ENCODE measurements at regions not wholly inside any gene's neighbourhood (a gene's known extent, or its start where the extent isn't known, plus 50 kb on each side); places are given as distances from the start of the nearest gene placed in this dataset.

- no peak for TF ChIP-seq PATZ1 (CRISPR knock-in tag; IDR thresholded peaks at IDR 0.05)
- TF ChIP-seq HOXD1 (CRISPR knock-in tag; IDR thresholded peaks at IDR 0.05), result no peak
These were observed 79.6 kb upstream of the MAST4 start (continued) for GRCh38 chr5:66516550-66516949.

- ChIA-PET POLR2A (no interaction called here), CTCF (ENCODE audit: low intra/inter-chr PET ratio, low total read pairs) (no interaction called here)
- no peak overlapping the region for H2AFZ ChIP-seq (ENCODE audit: low read length)
- H3K27ac ChIP-seq (ENCODE audit: extremely low read length, insufficient read depth, low read length), result no peak overlapping the region
- ATAC-seq, result no peak
- 3% methylated on average over 2 of the region's 2 CpGs for WGBS (ENCODE audit: low lambda C conversion rate)
- no peaks in the 10 kb centered on the region for H4K20me1 ChIP-seq (ENCODE audit: insufficient read depth, low read length)
- no peak for DNase-seq (ENCODE audit: low spot score)
- H3K4me3 ChIP-seq (replicated peaks in 1 of 3; ENCODE audit: insufficient read depth in 1 of 3, low read depth in 2 of 3, low read length in 3 of 3), result no peak overlapping the region
- H3K9me3 ChIP-seq (ENCODE audit: low read length), result peaks cover 5% of the 10 kb centered on the region; the same call in 1 of the 2 replicates
- no peaks in the 10 kb centered on the region for H3K4me1 ChIP-seq (ENCODE audit: insufficient read depth, low read length)
- no peaks in the 10 kb centered on the region for H3K36me3 ChIP-seq (replicated peaks in 1 of 2; ENCODE audit: control insufficient read depth in 1 of 2, insufficient read depth in 2 of 2, low read length in 2 of 2)
- H3K9ac ChIP-seq (ENCODE audit: insufficient read depth, low read depth, low read length), result no peak overlapping the region
- FAIRE-seq, result no peak
- no peak overlapping the region for H3K4me2 ChIP-seq (ENCODE audit: low read depth, low read length)
- in situ Hi-C loops (cut with HindIII; ENCODE audit: extremely low pct_ligation_motif_present, low pct_unique_long_range_greater_than_20kb), result no loop called here
- intact Hi-C loops (cut with micrococcal nuclease; ENCODE audit: unreplicated experiment), result no loop called here
- no TSS peak for BruUV-seq (replicated peaks)
- H3K27me3 ChIP-seq (ENCODE audit: control insufficient read depth in 1 of 2, insufficient read depth in 2 of 2, low read length in 2 of 2), result no peaks in the 10 kb centered on the region
- no peaks in the 10 kb centered on the region for H3K79me2 ChIP-seq (ENCODE audit: insufficient read depth, low read length)
- TF ChIP-seq GATA4 (IDR thresholded peaks at IDR 0.05; ENCODE audit: borderline replicate concordance, low read depth) (no peak), ZBTB1 (CRISPR knock-in tag; IDR thresholded peaks at IDR 0.05; ENCODE audit: borderline replicate concordance) (no peak), ZNF839 (CRISPR knock-in tag; IDR thresholded peaks at IDR 0.05; ENCODE audit: borderline replicate concordance) (no peak), HDAC1 (CRISPR knock-in tag; IDR thresholded peaks at IDR 0.05) (no peak), NFAT5 (CRISPR knock-in tag; IDR thresholded peaks at IDR 0.05) (no peak), ARID2 (CRISPR knock-in tag; IDR thresholded peaks at IDR 0.05; ENCODE audit: borderline replicate concordance) (no peak)
These were observed 78.8 kb upstream of the MAST4 start for GRCh38 chr5:66517351-66517750.
